H1 (cell line): ENCODE measurements at regions not wholly inside any gene's neighbourhood (a gene's known extent, or its start where the extent isn't known, plus 50 kb on each side); places are given as distances from the start of the nearest gene placed in this dataset.

Source experiments
- CTCF ChIA-PET: fragments of 300-600 bp; sonication (Branson Sonifier 250); formaldehyde crosslinking; loops from one replicate; lab custom pipeline; 2021; ENCODE audit not compliant: partially characterized antibody; lab: Charles Lee
- POLR2A ChIA-PET: fragments of 300-600 bp; sonication (Branson Sonifier 250); formaldehyde crosslinking; loops from one replicate; lab custom pipeline; 2021; ENCODE audit warnings: inconsistent platforms; ENCODE audit not compliant: partially characterized antibody; lab: Charles Lee
- DNase-seq, 2 experiments: peaks; one replicate each; pipeline versions ENCODE4 v3.0.0 to v3.0.0-alpha.2; 2010 to 2022; ENCODE audit warnings: low spot score in 2 of 2, low read depth in 1 of 2, mixed read lengths in 1 of 2
- FAIRE-seq: peaks from 2 replicates; lab custom pipeline; 2011; peaks lifted over from hg19 to GRCh38; lab: Jason Lieb, UNC
- H2AFZ ChIP-seq: 2 replicates; pipeline ENCODE4 v1.8.1; 2012; ENCODE audit warnings: low read length, inconsistent platforms
- H2AK5ac ChIP-seq: 2 replicates; pipeline ENCODE4 v1.6.1; 2013; ENCODE audit warnings: low read depth, low read length
- H2BK120ac ChIP-seq: replicated peaks from 2 replicates; pipeline ENCODE3; 2013; ENCODE audit warnings: low read depth, low read length, inconsistent platforms
- H2BK12ac ChIP-seq: 2 replicates; pipeline ENCODE4 v1.6.1; 2013; ENCODE audit warnings: low read depth, low read length
- H2BK15ac ChIP-seq: 2 replicates; pipeline ENCODE4 v1.6.1; 2013; ENCODE audit warnings: low read length
- H2BK20ac ChIP-seq: 2 replicates; pipeline ENCODE4 v1.6.1; 2013; ENCODE audit warnings: low read length
- H2BK5ac ChIP-seq: 2 replicates; pipeline ENCODE4 v1.6.1; 2013; ENCODE audit warnings: low read depth, low read length
- H3K14ac ChIP-seq: 2 replicates; pipeline ENCODE4 v1.6.1; 2013; ENCODE audit warnings: inconsistent platforms; ENCODE audit not compliant: insufficient read length
- H3K18ac ChIP-seq: 2 replicates; pipeline ENCODE4 v1.6.1; 2013; ENCODE audit warnings: low read length; ENCODE audit errors: extremely low read depth
- H3K23ac ChIP-seq: 2 replicates; pipeline ENCODE4 v1.6.1; 2013; ENCODE audit warnings: inconsistent platforms; ENCODE audit not compliant: insufficient read length
- H3K23me2 ChIP-seq: 2 replicates; pipeline ENCODE4 v1.6.1; 2013; ENCODE audit warnings: low read depth, low read length
- H3K27ac ChIP-seq: 2 replicates; pipeline ENCODE4 v1.6.1; 2011; ENCODE audit warnings: low read depth, low read length, inconsistent platforms
- H3K27me3 ChIP-seq, 4 experiments: replicated peaks in 1 of 4; 1 replicate in 1 of 4; 2 replicates in 3 of 4; pipeline versions ENCODE4 v1.6.1 to v1.8.1; 2011 to 2013; ENCODE audit warnings: low read length in 3 of 4, mild to moderate bottlenecking in 3 of 4, inconsistent platforms in 2 of 4, mixed read lengths in 2 of 4, moderate library complexity in 1 of 4; ENCODE audit not compliant: control insufficient read depth in 3 of 4, insufficient read depth in 3 of 4; ENCODE audit errors: extremely low read depth in 1 of 4
- H3K36me3 ChIP-seq, 4 experiments: 2 replicates each; pipeline versions ENCODE4 v1.6.1 to v1.8.1; 2011 to 2013; ENCODE audit warnings: mild to moderate bottlenecking in 4 of 4, low read length in 3 of 4, moderate library complexity in 2 of 4, control low read depth in 1 of 4, inconsistent platforms in 1 of 4; ENCODE audit not compliant: insufficient read depth in 4 of 4, control insufficient read depth in 2 of 4
- H3K4ac ChIP-seq: replicated peaks from 2 replicates; pipeline ENCODE3; 2013; ENCODE audit warnings: low read length, low read depth, mixed read lengths, inconsistent platforms; ENCODE audit not compliant: insufficient read length
- H3K4me1 ChIP-seq, 4 experiments: replicated peaks in 1 of 4; 1 replicate in 1 of 4; 2 replicates in 3 of 4; pipeline versions ENCODE4 v1.6.1 to v1.8.1; 2011 to 2013; ENCODE audit warnings: low read length in 3 of 4, inconsistent platforms in 2 of 4, mixed read lengths in 1 of 4; ENCODE audit not compliant: insufficient read depth in 4 of 4, control insufficient read depth in 3 of 4
- H3K4me2 ChIP-seq, 2 experiments: 2 replicates each; pipeline versions ENCODE4 v1.6.1 to v1.8.1; 2011 to 2013; ENCODE audit warnings: low read depth in 2 of 2, low read length in 2 of 2, control low read depth in 1 of 2, inconsistent platforms in 1 of 2, mild to moderate bottlenecking in 1 of 2; ENCODE audit not compliant: insufficient read depth in 1 of 2
- H3K4me3 ChIP-seq, 4 experiments: fragments of 200-600, 300-600 bp in 1 of 4; sonication (generic), shearing (Covaris generic), sonication (Bioruptor Twin) in 1 of 4; 2 replicates each; pipeline versions ENCODE4 v1.5.1 to v1.8.1; 2011 to 2016; ENCODE audit warnings: low read length in 4 of 4, low read depth in 3 of 4, control low read depth in 2 of 4, inconsistent platforms in 2 of 4, mild to moderate bottlenecking in 2 of 4, mixed read lengths in 1 of 4, moderate library complexity in 1 of 4; ENCODE audit not compliant: insufficient read depth in 2 of 4; ENCODE audit errors: extremely low read depth in 1 of 4
- H3K56ac ChIP-seq: replicated peaks from 2 replicates; pipeline ENCODE3; 2013; ENCODE audit warnings: low read depth, mild to moderate bottlenecking, mixed read lengths, low read length, inconsistent platforms; ENCODE audit not compliant: insufficient read length
- H3K79me1 ChIP-seq: 2 replicates; pipeline ENCODE4 v1.6.1; 2013; ENCODE audit warnings: low read depth, low read length, control low read depth
- H3K79me2 ChIP-seq, 2 experiments: 2 replicates each; pipeline versions ENCODE4 v1.6.1 to v1.8.1; 2012 to 2013; ENCODE audit warnings: low read length in 2 of 2, mild to moderate bottlenecking in 2 of 2, inconsistent platforms in 1 of 2; ENCODE audit not compliant: insufficient read depth in 2 of 2, control insufficient read depth in 1 of 2
- H3K9ac ChIP-seq, 4 experiments: replicated peaks in 1 of 4; 1 replicate in 1 of 4; 2 replicates in 3 of 4; pipeline versions ENCODE4 v1.6.1 to v1.8.1; 2011 to 2013; ENCODE audit warnings: low read depth in 3 of 4, low read length in 3 of 4, control low read depth in 2 of 4, mild to moderate bottlenecking in 2 of 4, moderate library complexity in 2 of 4, inconsistent platforms in 1 of 4; ENCODE audit errors: extremely low read depth in 1 of 4
- H3K9me3 ChIP-seq, 2 experiments: 2 replicates each; pipeline versions ENCODE4 v1.6.1 to v1.8.1; 2012 to 2013; ENCODE audit warnings: mild to moderate bottlenecking in 2 of 2, moderate library complexity in 2 of 2, control low read depth in 1 of 2, inconsistent platforms in 1 of 2, low read depth in 1 of 2, low read length in 1 of 2, mixed read lengths in 1 of 2; ENCODE audit not compliant: insufficient read depth in 2 of 2
- H4K20me1 ChIP-seq, 2 experiments: replicated peaks in 1 of 2; 2 replicates each; pipeline versions ENCODE3 to v1.8.1; 2011 to 2013; ENCODE audit warnings: inconsistent platforms in 2 of 2, low read length in 2 of 2, mild to moderate bottlenecking in 1 of 2; ENCODE audit not compliant: insufficient read depth in 2 of 2, control insufficient read depth in 1 of 2
- H4K5ac ChIP-seq: 2 replicates; pipeline ENCODE4 v1.6.1; 2013; ENCODE audit warnings: low read length, low read depth, mixed read lengths, inconsistent platforms; ENCODE audit not compliant: insufficient read length
- H4K8ac ChIP-seq: 2 replicates; pipeline ENCODE4 v1.8.0; 2013; ENCODE audit warnings: mild to moderate bottlenecking, moderate library complexity, low read length, inconsistent platforms; ENCODE audit not compliant: insufficient read depth; ENCODE audit errors: extremely low read depth
- H4K91ac ChIP-seq: replicated peaks from 2 replicates; pipeline ENCODE3; 2013; ENCODE audit warnings: low read length, mixed read lengths, inconsistent platforms; ENCODE audit not compliant: insufficient read length
- ATF3 ChIP-seq: IDR thresholded peaks from 2 replicates; pipeline ENCODE4 v1.6.1; 2011; ENCODE audit warnings: low read depth, mild to moderate bottlenecking, low read length; ENCODE audit not compliant: insufficient read depth
- BACH1 ChIP-seq: IDR thresholded peaks from 2 replicates; pipeline ENCODE4 v1.6.1; 2012; ENCODE audit warnings: low read length, improper control_type of control experiment
- BRCA1 ChIP-seq: IDR thresholded peaks from 2 replicates; pipeline ENCODE4 v1.6.1; 2012; ENCODE audit warnings: low read depth, low read length, improper control_type of control experiment
- JUND ChIP-seq: IDR thresholded peaks from 2 replicates; pipeline ENCODE4 v1.6.1; 2011; ENCODE audit warnings: mild to moderate bottlenecking, improper control_type of control experiment, low read length
- POLR2AphosphoS5 ChIP-seq: IDR thresholded peaks from 2 replicates; pipeline ENCODE4 v1.6.1; 2011; ENCODE audit warnings: low read depth, low read length
- SP1 ChIP-seq: IDR thresholded peaks from 2 replicates; pipeline ENCODE4 v1.6.1; 2011; ENCODE audit warnings: low read depth, low read length
- SRF ChIP-seq: IDR thresholded peaks from 2 replicates; pipeline ENCODE4 v1.6.1; 2011; ENCODE audit warnings: mild to moderate bottlenecking, low read depth, low read length, moderate library complexity
- WGBS, 2 experiments: shearing (Covaris generic) in 1 of 2; methylation state at CpG; one replicate each; pipeline versions ENCODE4 v1.1.6 to v1.1.7; 2013 to 2015; ENCODE audit warnings: low lambda C conversion rate in 2 of 2, mixed read lengths in 2 of 2, inconsistent platforms in 1 of 2, low coverage in 1 of 2, missing lambda C conversion rate in 1 of 2; ENCODE audit not compliant: insufficient replicate concordance in 2 of 2, insufficient coverage in 1 of 2, insufficient read length in 1 of 2; ENCODE audit errors: extremely low coverage in 1 of 2, missing lambda C conversion rate in 1 of 2; 5-methylcytosine and 5-hydroxymethylcytosine counted together

- no peak overlapping the region for H2BK12ac ChIP-seq
- no peak overlapping the region for H3K4me3 ChIP-seq
- no peak overlapping the region for H4K91ac ChIP-seq
- no peak overlapping the region for H2BK20ac ChIP-seq
- no peaks in the 10 kb centered on the region for H3K79me1 ChIP-seq
- H2BK5ac ChIP-seq: no peak overlapping the region
- H3K4me2 ChIP-seq: no peak overlapping the region
- DNase-seq: peak in 1 of 2 experiments; percentile 39
- H2BK15ac ChIP-seq: no peak overlapping the region
- no peak for FAIRE-seq
- no peak overlapping the region for H2AK5ac ChIP-seq
- H3K4ac ChIP-seq: no peak overlapping the region
- H2AFZ ChIP-seq: peak overlapping the region; percentile 35; the same call in 1 of the 2 replicates
- H3K27ac ChIP-seq: no peak overlapping the region
- H3K9ac ChIP-seq: no peak overlapping the region
- no peaks in the 10 kb centered on the region for H3K27me3 ChIP-seq
- H3K36me3 ChIP-seq: no peaks in the 10 kb centered on the region
- H3K18ac ChIP-seq: no peak overlapping the region
- H3K14ac ChIP-seq: no peak overlapping the region
- peaks cover 0 to 8% (median 0%) of the 10 kb centered on the region in 4 experiments; a peak in 1 of 7 replicates for H3K4me1 ChIP-seq
- no peaks in the 10 kb centered on the region for H3K23me2 ChIP-seq
- no peak overlapping the region for H4K5ac ChIP-seq
- ChIA-PET POLR2A (no interaction called here), CTCF (interaction anchor here (0.6 to 1.5 kb wide), 4 partner anchors 11 to 109 kb away, joined by 3 to 4 read pairs (median 4); no protein-coding TSS in a partner anchor)
- TF ChIP-seq BACH1 (no peak), POLR2AphosphoS5 (no peak), SRF (no peak), ATF3 (no peak), BRCA1 (no peak), JUND (no peak), SP1 (no peak)
- H4K20me1 ChIP-seq: no peaks in the 10 kb centered on the region
- H3K23ac ChIP-seq: no peak overlapping the region
- H3K79me2 ChIP-seq: no peaks in the 10 kb centered on the region
- H3K56ac ChIP-seq: no peak overlapping the region
- WGBS, 2 experiments: 66% methylated on average over 4 of the region's 4 CpGs; no CpG with 5 or more reads in 1 of the 2 experiments
- H2BK120ac ChIP-seq: no peak overlapping the region
- no peak overlapping the region for H4K8ac ChIP-seq
- peaks cover 0 to 4% of the 10 kb centered on the region in 2 experiments; a peak in 1 of 4 replicates for H3K9me3 ChIP-seq
These were observed 124.5 kb upstream of the ATP10A start for GRCh38 chr15:25987638-25988037.
